Neural progenitor cell (in vitro differentiated cells): ENCODE measurements at regions not wholly inside any gene's neighbourhood (a gene's known extent, or its start where the extent isn't known, plus 50 kb on each side); places are given as distances from the start of the nearest gene placed in this dataset.

ENCODE experiments used
- DNase-seq: peaks from one replicate; pipeline ENCODE4 v3.0.0-alpha.2; 2016; ENCODE audit warnings: low spot score
- H2AFZ ChIP-seq: fragments of 200-600 bp; sonication (generic); replicated peaks from 2 replicates; pipeline ENCODE4 v1.6.1; 2016; ENCODE audit warnings: antibody characterized with exemption
- H3F3A ChIP-seq: fragments of 200-600 bp; sonication (generic); 2 replicates; pipeline ENCODE4 v1.6.1; 2016; ENCODE audit warnings: antibody characterized with exemption, low read depth
- H3K27ac ChIP-seq: fragments of 200-600 bp; sonication (generic); 2 replicates; pipeline ENCODE4 v1.5.1; 2016; ENCODE audit warnings: mild to moderate bottlenecking
- H3K27me3 ChIP-seq: fragments of 200-600 bp; sonication (generic); 2 replicates; pipeline ENCODE4 v1.6.1; 2016; ENCODE audit warnings: mild to moderate bottlenecking, moderate library complexity
- H3K36me3 ChIP-seq: fragments of 200-600 bp; sonication (generic); 2 replicates; pipeline ENCODE4 v1.5.1; 2016
- H3K4me1 ChIP-seq: fragments of 200-600 bp; sonication (generic); 2 replicates; pipeline ENCODE4 v1.6.1; 2016; ENCODE audit warnings: mixed run types
- H3K4me2 ChIP-seq: fragments of 200-600 bp; sonication (generic); 2 replicates; pipeline ENCODE4 v1.6.1; 2016
- H3K4me3 ChIP-seq: fragments of 200-600 bp; sonication (generic); 2 replicates; pipeline ENCODE4 v1.5.1; 2016
- H3K79me2 ChIP-seq: fragments of 200-600 bp; sonication (generic); 2 replicates; pipeline ENCODE4 v1.6.1; 2016; ENCODE audit warnings: low read depth
- H3K9ac ChIP-seq: fragments of 200-600 bp; sonication (generic); 2 replicates; pipeline ENCODE4 v1.6.1; 2016
- H3K9me3 ChIP-seq: fragments of 200-600 bp; sonication (generic); 2 replicates; pipeline ENCODE4 v1.5.1; 2016; ENCODE audit warnings: low read depth
- H4K20me1 ChIP-seq: fragments of 200-600 bp; sonication (generic); 2 replicates; pipeline ENCODE4 v1.6.1; 2016; ENCODE audit warnings: low read depth
- H3K27ac Mint-ChIP-seq: 3 replicates; pipeline ENCODE4 v1.8.0; 2021; ENCODE audit warnings: mixed read lengths
- H3K27me3 Mint-ChIP-seq: 2 replicates; pipeline ENCODE4 v1.8.0; 2022; ENCODE audit warnings: low read depth, mild to moderate bottlenecking, inconsistent platforms, moderate library complexity, mixed read lengths; ENCODE audit not compliant: insufficient read depth
- H3K36me3 Mint-ChIP-seq: 3 replicates; pipeline ENCODE4 v1.8.0; 2021; ENCODE audit warnings: mixed read lengths
- H3K4me1 Mint-ChIP-seq: 3 replicates; pipeline ENCODE4 v1.8.0; 2021; ENCODE audit warnings: mixed read lengths
- H3K4me3 Mint-ChIP-seq: 3 replicates; pipeline ENCODE4 v1.8.0; 2021; ENCODE audit warnings: mild to moderate bottlenecking, moderate library complexity, mixed read lengths
- H3K9me3 Mint-ChIP-seq: 3 replicates; pipeline ENCODE4 v1.8.0; 2020; ENCODE audit warnings: mixed read lengths
- CTCF ChIP-seq: fragments of 200-600 bp; sonication (generic); IDR thresholded peaks from 2 replicates; pipeline ENCODE4 v1.5.1; 2017; ENCODE audit warnings: antibody characterized with exemption, mild to moderate bottlenecking
- EZH2 ChIP-seq: fragments of 200-600 bp; sonication (generic); IDR thresholded peaks from 2 replicates; pipeline ENCODE4 v1.6.1; 2017; ENCODE audit warnings: antibody characterized with exemption, mild to moderate bottlenecking, moderate library complexity
- EZH2phosphoT487 ChIP-seq: fragments of 200-600 bp; sonication (generic); IDR thresholded peaks from 2 replicates; pipeline ENCODE4 v1.6.1; 2017; ENCODE audit warnings: antibody characterized with exemption

GRCh38 chr5:34484216-34484920 lies 171.8 kb upstream of the RAI14 start:
- no peaks in the 10 kb centered on the region for H3K27me3 ChIP-seq
- H3K4me3 Mint-ChIP-seq, result peak overlapping the region; percentile 27
- H3K9me3 ChIP-seq, result no peaks in the 10 kb centered on the region
- no peak for DNase-seq
- peak overlapping the region; percentile 58 for H3K27ac Mint-ChIP-seq
- peak overlapping the region; percentile 49 for H3K27ac ChIP-seq
- H3K36me3 ChIP-seq, result no peaks in the 10 kb centered on the region
- peaks cover 14% of the 10 kb centered on the region for H3F3A ChIP-seq
- H3K4me1 Mint-ChIP-seq, result peaks cover 35% of the 10 kb centered on the region
- no peak for TF ChIP-seq EZH2
- TF ChIP-seq CTCF, result no peak
- no peak for TF ChIP-seq EZH2phosphoT487
- H4K20me1 ChIP-seq, result no peaks in the 10 kb centered on the region
- H3K4me2 ChIP-seq, result peak overlapping the region; percentile 66
- no peaks in the 10 kb centered on the region for H3K79me2 ChIP-seq
- H3K9ac ChIP-seq, result no peak overlapping the region
- peaks cover 2% of the 10 kb centered on the region for H3K36me3 Mint-ChIP-seq
- H3K27me3 Mint-ChIP-seq, result peaks cover 4% of the 10 kb centered on the region
- no peak overlapping the region for H3K4me3 ChIP-seq
- peaks cover 26% of the 10 kb centered on the region for H3K4me1 ChIP-seq
- H3K9me3 Mint-ChIP-seq, result peaks cover 21% of the 10 kb centered on the region
- no peak overlapping the region for H2AFZ ChIP-seq

- no peak overlapping the region for H3K4me3 Mint-ChIP-seq
- Histone ChIP-seq H2AFZ (peak overlapping the region; percentile 54), H4K20me1 (no peaks in the 10 kb centered on the region), H3K9ac (no peak overlapping the region), H3K4me3 (no peak overlapping the region), H3K79me2 (no peaks in the 10 kb centered on the region), H3K9me3 (no peaks in the 10 kb centered on the region), H3K27me3 (no peaks in the 10 kb centered on the region), H3K4me1 (peaks cover 31% of the 10 kb centered on the region), H3K36me3 (no peaks in the 10 kb centered on the region), H3K4me2 (no peak overlapping the region), H3K27ac (no peak overlapping the region), H3F3A (peaks cover 18% of the 10 kb centered on the region)
- peaks cover 7% of the 10 kb centered on the region for H3K27me3 Mint-ChIP-seq
- H3K4me1 Mint-ChIP-seq, result peaks cover 34% of the 10 kb centered on the region
- DNase-seq, result no peak
- H3K36me3 Mint-ChIP-seq, result peaks cover 2% of the 10 kb centered on the region
- no peak overlapping the region for H3K27ac Mint-ChIP-seq
- peaks cover 16% of the 10 kb centered on the region for H3K9me3 Mint-ChIP-seq
- no peak for TF ChIP-seq EZH2
- no peak for TF ChIP-seq CTCF
- no peak for TF ChIP-seq EZH2phosphoT487
Measured at GRCh38 chr5:34485768-34486030, 170.4 kb upstream of the RAI14 start.

DNA sequence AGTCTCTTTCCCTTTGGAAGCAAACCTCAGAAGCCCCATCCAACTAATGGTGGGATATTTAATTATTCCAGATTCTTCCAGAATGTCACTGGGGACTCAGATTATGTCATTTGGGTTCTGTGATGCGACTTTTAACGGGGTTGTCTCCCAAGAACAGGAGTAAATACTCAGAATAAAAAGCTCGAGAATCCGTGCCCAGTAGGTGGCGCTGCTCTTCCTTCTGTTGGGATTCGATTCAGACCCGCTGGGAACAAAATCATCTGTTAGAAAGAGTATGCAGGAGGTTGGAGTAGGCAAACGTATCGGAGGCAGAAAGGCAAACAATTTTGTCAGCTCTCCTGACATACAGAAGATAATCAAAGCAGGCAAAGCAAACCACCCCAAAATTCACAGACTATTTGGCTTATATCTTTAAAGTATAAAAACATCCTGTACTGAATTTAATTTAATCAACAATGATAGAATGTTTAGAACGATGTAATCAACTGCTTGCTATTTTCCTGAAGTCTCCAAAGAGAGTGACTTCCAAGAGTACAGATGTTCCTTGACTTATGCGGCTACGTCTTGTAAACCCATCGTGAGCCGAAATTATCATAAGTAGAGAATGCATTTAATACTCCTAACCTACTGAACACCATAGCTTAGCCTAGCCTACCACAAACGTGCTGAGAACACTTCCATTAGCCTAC lies 169.8 kb upstream of the RAI14 start:
- Histone ChIP-seq H4K20me1 (no peaks in the 10 kb centered on the region), H3F3A (peaks cover 23% of the 10 kb centered on the region), H3K79me2 (no peaks in the 10 kb centered on the region), H3K4me2 (no peak overlapping the region), H2AFZ (peak overlapping the region; percentile 54), H3K27ac (no peak overlapping the region), H3K4me3 (no peak overlapping the region), H3K36me3 (no peaks in the 10 kb centered on the region), H3K27me3 (no peaks in the 10 kb centered on the region), H3K9ac (no peak overlapping the region), H3K9me3 (no peaks in the 10 kb centered on the region), H3K4me1 (peaks cover 33% of the 10 kb centered on the region)
- peak; percentile 92 for DNase-seq
- TF ChIP-seq CTCF (peak; percentile 93), EZH2 (no peak)
- H3K36me3 Mint-ChIP-seq, result peaks cover 2% of the 10 kb centered on the region
- no peak overlapping the region for H3K27ac Mint-ChIP-seq
- peaks cover 40% of the 10 kb centered on the region for H3K4me1 Mint-ChIP-seq
- peaks cover 10% of the 10 kb centered on the region for H3K9me3 Mint-ChIP-seq
- H3K4me3 Mint-ChIP-seq, result no peak overlapping the region
- H3K27me3 Mint-ChIP-seq, result peaks cover 7% of the 10 kb centered on the region
